GM18502 (cell line): ENCODE measurements at regions not wholly inside any gene's neighbourhood (a gene's known extent, or its start where the extent isn't known, plus 50 kb on each side); places are given as distances from the start of the nearest gene placed in this dataset.

Experiments
- ATAC-seq: cut with Tn5 transposase; IDR thresholded peaks from one replicate; pipeline ENCODE4 v1.9.1; 2021; ENCODE audit warnings: mild to moderate bottlenecking; ENCODE audit not compliant: unreplicated experiment, poor library complexity

DNA sequence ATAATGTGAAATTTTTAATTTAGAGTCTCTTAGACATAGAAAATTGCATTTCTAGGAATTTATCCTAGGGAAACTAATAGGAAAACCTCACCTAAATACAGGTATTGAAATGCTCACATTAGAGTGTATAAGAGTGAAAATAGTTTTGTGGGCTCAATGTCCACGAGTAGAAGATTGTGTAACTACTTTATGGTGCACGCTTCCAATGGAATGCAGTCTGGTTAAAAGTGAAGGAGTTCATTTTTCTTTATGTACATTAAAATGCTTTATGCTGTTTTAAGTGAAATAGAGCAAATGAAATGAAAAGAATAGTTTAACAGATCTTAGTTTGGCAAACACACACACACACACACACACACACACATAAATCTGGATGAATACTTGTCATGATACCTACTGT, 278.2 kb downstream of the USP25 start:
- no peak for ATAC-seq

DNA sequence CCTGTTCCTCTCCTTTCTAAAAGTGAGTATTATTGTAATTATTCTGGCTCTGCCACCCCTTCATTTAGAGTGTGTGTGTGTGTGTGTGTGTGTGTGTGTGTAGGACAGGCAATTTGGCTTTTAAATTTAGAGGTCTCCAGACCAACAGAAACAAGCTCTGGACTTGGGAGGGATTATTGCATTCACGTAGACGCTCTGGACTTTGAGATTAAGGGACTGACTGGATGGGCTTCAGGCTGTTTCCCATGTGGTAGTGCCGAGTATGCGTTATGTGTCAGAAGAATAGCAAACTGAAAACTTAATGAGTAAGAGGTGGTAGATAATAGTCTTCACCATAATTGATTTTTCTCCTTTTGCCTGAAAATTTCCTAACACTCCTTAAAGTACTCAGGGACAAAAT, 281.9 kb downstream of the USP25 start:
- no peak for ATAC-seq

- ATAC-seq, result no peak
Observed at GRCh38 chr21:16013570-16013969, 283.8 kb downstream of the USP25 start.

DNA sequence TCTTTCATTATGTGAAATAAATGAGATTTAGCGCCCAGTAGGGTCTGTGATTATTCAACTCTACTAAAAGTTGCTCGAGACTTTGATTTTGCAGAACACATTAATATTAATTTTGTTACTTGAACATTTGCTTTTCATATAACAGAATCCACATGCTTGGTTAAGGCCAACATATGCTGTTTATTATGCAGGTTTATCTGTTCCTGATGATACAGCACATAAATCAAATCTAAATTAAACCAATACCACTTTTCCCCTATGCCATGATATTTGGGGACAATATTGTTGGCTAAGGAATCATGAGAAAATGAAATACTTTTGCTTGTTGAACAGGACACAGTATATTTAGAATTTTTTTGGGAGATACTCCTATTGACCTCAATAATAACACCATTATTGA, 291.1 kb downstream of the USP25 start:
- no peak for ATAC-seq

DNA sequence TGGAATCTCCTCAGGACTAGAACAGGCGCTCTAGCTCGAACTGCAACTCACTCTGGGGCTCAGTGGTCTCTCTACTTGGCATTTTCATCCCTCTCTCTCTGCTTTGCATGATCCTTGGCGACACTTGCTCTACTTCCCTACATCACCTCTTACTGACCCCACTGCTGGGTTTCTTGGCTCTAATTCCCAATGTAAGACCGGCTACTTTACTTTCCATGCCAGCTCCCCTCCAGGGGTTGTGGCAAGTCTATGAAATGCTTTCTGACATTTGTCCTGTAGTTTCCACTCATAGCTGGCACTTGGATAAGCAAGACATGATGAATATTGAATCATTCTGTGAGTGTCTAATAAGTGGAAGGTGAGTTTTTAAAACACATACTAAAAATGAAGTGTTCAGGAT, 292.3 kb downstream of the USP25 start:
- no peak for ATAC-seq

DNA sequence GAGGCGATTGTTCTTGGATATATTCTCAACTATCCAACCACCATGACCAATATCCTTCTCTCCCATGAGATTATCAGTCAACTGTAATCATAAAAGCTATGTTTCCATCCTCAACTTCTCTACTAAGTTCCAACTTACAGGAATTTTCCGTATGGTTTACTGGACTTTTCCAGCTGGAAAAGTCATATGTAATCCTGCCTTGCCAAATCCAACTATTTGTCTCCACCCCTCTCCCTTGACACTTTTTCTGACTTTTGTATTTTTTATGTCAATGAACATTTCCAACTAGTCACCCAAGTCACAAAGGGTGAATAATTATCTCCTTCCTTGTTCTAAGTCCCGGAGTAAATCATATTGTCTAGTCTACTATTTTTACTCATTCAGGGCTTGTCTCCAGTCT, 293.1 kb downstream of the USP25 start:
- no peak for ATAC-seq

DNA sequence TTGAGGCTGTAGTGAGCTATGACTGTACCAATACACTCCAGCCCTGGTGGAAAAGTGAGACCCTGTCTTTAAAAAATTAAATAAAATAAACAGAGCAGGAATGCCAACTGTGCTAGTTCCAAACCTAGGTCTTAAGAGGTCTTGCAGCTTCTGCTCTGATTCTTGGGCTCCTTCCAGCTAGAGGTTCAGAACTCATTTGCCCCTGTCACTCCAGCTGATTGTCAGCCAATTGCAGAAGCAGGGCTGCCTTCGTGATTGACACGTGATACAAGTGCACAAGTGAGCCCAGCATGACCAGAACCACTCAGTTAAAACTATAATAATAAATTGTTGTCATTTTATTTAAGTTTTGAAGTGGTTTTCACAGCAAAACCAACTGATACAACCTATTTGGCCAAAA, 298.4 kb downstream of the USP25 start:
- ATAC-seq, result no peak

- ATAC-seq, result no peak
Observed at GRCh38 chr21:16028941-16029464, 299.2 kb downstream of the USP25 start.

DNA sequence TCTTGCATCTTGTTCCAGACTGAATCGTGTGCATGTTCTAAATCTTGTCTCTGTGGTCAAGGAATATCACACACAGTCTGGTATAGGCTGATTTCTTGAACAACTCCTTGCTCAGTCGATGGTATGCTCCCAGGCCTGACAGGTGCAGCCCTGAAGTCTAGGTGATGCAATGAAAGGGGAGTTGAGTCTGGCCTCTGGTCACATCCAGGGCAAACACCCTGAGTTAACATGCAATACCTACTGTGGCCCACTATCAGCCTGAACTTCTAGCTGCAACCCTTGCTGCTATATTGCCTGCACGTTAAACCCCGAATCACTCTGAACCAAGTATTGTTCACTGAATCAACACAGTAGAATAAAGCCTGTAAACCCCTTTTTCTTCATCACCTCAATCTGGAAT, 303.4 kb downstream of the USP25 start:
- no peak for ATAC-seq

DNA sequence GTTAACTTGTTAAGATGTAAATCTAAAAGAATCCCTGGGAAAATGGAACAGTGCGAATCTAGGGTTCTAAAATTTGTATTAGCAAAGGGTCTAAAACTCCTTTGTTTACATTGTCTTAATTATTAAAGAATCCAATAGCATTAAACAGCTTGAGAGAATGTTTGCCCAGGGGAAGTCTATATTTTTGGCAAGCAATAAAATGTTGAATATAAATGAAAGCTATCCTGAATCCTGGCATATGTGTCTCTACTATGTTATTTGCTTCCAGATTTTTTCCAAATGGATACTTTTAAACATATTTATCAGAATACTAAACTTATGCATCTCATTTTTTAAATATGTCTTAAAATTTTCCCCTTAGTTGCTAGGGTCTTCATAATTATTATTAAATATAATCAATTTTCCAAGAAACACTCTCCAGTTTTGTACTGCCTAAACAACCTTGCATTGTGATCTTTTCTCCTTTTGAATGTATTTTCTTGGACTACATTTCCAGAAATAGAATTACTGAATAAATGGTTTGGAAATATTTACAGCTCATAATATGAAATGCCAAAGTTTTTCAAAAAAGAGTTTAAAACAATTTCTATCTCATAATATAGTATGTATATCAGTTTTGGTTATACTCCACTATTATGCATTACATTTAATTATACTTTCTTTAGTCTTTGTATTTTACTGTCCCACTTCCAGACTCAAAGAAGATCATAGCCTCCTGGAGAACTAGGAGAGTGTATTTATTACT, 304.8 kb downstream of the USP25 start:
- ATAC-seq, result no peak

- no peak for ATAC-seq
Observed at GRCh38 chr21:16037421-16037955, 307.7 kb downstream of the USP25 start.

GRCh38 chr21:16040601-16041000, 310.8 kb downstream of the USP25 start:
- no peak for ATAC-seq

- no peak for ATAC-seq
Observed at GRCh38 chr21:16044676-16045075, 314.9 kb downstream of the USP25 start.

DNA sequence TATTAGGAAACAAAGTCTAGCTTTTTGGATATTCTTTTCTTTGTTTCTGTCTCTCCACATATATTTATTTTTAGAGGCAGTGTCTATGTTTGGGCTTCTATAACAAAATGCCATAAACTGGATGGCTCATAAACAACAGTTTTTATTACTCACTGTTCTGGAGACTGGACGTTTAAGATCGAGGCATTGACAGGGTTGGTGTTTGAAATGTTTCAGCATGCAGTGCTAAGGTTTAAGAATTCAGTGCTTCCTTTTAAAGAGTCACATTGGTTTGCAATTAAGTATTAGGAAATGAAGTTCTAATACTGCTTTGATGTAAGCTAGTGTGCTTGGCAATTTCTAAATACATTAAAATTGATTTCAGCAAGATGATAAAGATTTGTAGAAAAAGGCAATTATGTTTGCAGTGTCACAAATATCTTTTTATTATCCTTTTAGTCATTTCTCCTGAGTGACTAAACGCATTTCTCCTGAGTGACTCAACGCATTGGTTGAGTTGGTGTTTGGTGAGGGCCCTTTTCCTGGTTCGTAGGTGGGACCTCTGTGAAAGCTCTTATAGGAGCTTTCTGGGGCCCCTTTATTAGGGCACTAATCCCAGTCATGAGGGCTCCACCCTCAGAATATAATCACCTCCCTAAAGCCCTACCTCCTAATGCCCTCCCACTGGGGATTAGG, 317.0 kb downstream of the USP25 start:
- ATAC-seq, result no peak

DNA sequence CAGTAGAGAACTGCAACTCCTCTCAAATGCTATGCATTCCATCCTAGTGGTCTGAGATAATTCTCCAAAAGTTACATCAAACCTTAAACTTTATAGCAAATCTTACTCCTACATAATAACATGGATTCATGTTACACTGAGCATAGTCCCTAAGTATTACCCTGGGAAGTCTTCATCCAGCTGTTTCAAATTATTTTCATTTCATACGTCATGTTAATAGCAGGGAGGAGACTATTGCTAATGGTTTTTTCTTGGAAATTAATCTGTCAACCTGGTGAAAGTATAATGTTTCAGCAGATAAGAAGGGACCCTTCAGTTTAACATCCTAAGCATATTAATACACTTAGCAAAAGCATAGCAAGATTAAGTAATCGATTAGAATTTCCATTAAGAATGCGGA, 318.1 kb downstream of the USP25 start:
- ATAC-seq, result no peak

GRCh38 chr21:16055014-16055413, 325.2 kb downstream of the USP25 start:
- ATAC-seq, result no peak

GRCh38 chr21:16058896-16059295, 329.1 kb downstream of the USP25 start:
- ATAC-seq, result no peak

DNA sequence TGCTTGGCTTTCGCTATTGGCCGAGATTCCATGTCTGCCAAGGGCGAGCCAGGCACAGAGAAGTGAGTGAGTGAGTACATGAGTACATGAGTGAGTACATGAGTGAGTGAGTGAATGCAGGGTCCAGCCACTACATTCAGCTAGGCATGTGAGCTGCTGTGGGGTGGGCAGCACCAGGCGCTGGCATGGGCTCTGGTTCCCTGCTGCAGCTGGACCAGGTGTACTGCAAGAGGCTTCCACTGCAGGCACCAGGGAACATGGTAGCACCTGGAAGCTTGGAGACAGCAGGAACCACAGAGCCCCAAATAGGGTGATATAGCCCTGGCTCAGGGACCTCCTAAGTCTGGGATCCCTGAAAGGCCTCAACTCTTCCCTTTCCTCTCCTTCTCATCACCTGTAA, 330.2 kb downstream of the USP25 start:
- no peak for ATAC-seq

GRCh38 chr21:16061194-16061593, 331.4 kb downstream of the USP25 start:
- ATAC-seq, result no peak

DNA sequence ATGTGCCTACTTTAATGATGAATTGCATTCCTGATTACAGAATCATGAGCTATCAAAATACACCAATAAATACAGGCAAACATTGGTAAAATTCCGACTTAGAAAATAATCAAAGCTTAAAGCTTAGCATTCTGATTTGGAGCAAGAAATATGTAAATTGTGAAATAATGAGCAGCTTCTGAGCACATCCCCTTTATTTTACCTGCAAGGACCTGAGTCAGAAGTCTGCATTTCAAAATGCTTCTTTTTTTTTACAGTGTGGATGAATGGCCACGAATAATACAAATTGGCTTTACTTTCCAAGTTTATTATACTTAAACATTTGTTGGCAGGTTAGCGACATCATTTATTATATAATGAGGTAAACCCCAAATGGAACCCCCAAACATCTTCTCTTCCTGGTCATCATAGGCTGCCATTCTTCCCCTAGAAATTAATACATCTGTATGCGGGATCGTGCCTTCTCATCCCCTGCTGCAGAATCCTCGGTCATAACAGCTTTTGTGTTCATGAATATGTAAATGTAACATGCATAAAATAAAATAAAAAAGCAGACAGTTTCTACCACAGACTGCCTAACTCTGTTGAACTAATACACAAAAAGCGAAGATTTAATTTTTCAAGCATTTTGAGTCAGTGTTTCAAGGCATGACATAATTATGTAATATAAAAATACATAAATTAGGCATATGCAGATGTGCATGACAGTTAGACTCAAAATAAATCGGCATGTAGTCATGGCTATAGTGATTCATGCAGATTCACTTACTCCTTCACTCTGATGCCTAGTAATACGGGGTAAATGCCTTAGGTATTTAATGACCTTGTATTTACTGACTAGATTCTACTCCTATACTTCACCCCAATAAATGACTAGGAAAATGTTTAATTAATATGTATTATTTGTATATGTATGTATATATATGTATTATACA, 339.7 kb downstream of the USP25 start:
- ATAC-seq, result no peak
